ENCODE measurements at regions not wholly inside any gene's neighbourhood (a gene's known extent, or its start where the extent isn't known, plus 50 kb on each side); places are given as distances from the start of the nearest gene placed in this dataset.
"Not testable (repeated sequence)": the region's sequence is repeated elsewhere in the genome, so short reads cannot be mapped to it uniquely, and the experiment has no call there.

- DNase-seq: no peak
Measured at GRCh38 chr9:90983394-90983793, 181.8 kb downstream of the SYK start.

GRCh38 chr9:90985631-90986030 lies 184.0 kb downstream of the SYK start:
- DNase-seq: no peak

GRCh38 chr9:90986161-90986560 lies 184.5 kb downstream of the SYK start:
- no peak for DNase-seq

GRCh38 chr9:90987566-90987965 lies 185.9 kb downstream of the SYK start:
- no peak for DNase-seq

GRCh38 chr9:90988318-90988717 lies 186.7 kb downstream of the SYK start:
- no peak for DNase-seq

- no peak for DNase-seq
Measured at GRCh38 chr9:90991953-90992352, 190.3 kb downstream of the SYK start.

GRCh38 chr9:90995516-90995915 lies 193.9 kb downstream of the SYK start:
- DNase-seq: no peak

- DNase-seq: no peak
Measured at GRCh38 chr9:90996154-90997065, 194.8 kb downstream of the SYK start.

- DNase-seq: no peak
Measured at GRCh38 chr9:90998573-90998972, 197.0 kb downstream of the SYK start.

GRCh38 chr9:90999425-91000397 lies 198.1 kb downstream of the SYK start:
- DNase-seq: no peak

- DNase-seq: no peak
Measured at GRCh38 chr9:91001146-91001611, 199.6 kb downstream of the SYK start.

- DNase-seq: no peak
Measured at GRCh38 chr9:91004484-91004883, 202.9 kb downstream of the SYK start.

GRCh38 chr9:91004992-91005391 lies 203.4 kb downstream of the SYK start:
- no peak for DNase-seq

- DNase-seq: no peak
Measured at GRCh38 chr9:91006046-91006445, 204.4 kb downstream of the SYK start.

- no peak for DNase-seq
Measured at GRCh38 chr9:91008568-91008967, 206.9 kb downstream of the SYK start.

GRCh38 chr9:91011891-91012290 lies 210.3 kb downstream of the SYK start:
- no peak for DNase-seq

GRCh38 chr9:91012933-91013841 lies 211.6 kb downstream of the SYK start:
- no peak for DNase-seq

GRCh38 chr9:91017245-91017644 lies 215.6 kb downstream of the SYK start:
- DNase-seq: no peak

GRCh38 chr9:91019871-91020270 lies 218.3 kb downstream of the SYK start:
- DNase-seq: not testable (repeated sequence)

GRCh38 chr9:91021656-91022055 lies 220.0 kb downstream of the SYK start:
- not testable (repeated sequence) for DNase-seq

GRCh38 chr9:91023741-91024140 lies 222.1 kb downstream of the SYK start:
- DNase-seq: no peak

GRCh38 chr9:91024841-91025240 lies 223.2 kb downstream of the SYK start:
- no peak for DNase-seq

All from stimulated activated CD4-positive, alpha-beta T cell treated with anti-CD3 and anti-CD28 coated beads, Interleukin-12 subunit alpha, Interleukin-12 subunit beta, amount 100 ng/mL, for 4 hours (primary cell).